ENCODE measurements at regions not wholly inside any gene's neighbourhood (a gene's known extent, or its start where the extent isn't known, plus 50 kb on each side); places are given as distances from the start of the nearest gene placed in this dataset.

- no peak for DNase-seq (ENCODE audit: low read depth)
- no peak for TF ChIP-seq CTCF (conservative IDR thresholded peaks at IDR 0.05; ENCODE audit: control insufficient read depth, insufficient read depth, low read depth, low read length)
- no peak overlapping the region for H3K4me3 ChIP-seq (ENCODE audit: control insufficient read depth, low read depth, low read length)
Measured at GRCh38 chr11:80837051-80837450, 1396.2 kb upstream of the TENM4 start.

GRCh38 chr11:80831374-80831773, 1390.5 kb upstream of the TENM4 start:
- no peak overlapping the region for H3K4me3 ChIP-seq (ENCODE audit: control insufficient read depth, low read depth, low read length)
- no peak for DNase-seq (ENCODE audit: low read depth)
- TF ChIP-seq CTCF (conservative IDR thresholded peaks at IDR 0.05; ENCODE audit: control insufficient read depth, insufficient read depth, low read depth, low read length): no peak

GRCh38 chr11:80827781-80828180, 1387.0 kb upstream of the TENM4 start:
- no peak for TF ChIP-seq CTCF (conservative IDR thresholded peaks at IDR 0.05; ENCODE audit: control insufficient read depth, insufficient read depth, low read depth, low read length)
- H3K4me3 ChIP-seq (ENCODE audit: control insufficient read depth, low read depth, low read length): no peak overlapping the region
- DNase-seq (ENCODE audit: low read depth): no peak

- H3K4me3 ChIP-seq (ENCODE audit: control insufficient read depth, low read depth, low read length): no peak overlapping the region
- DNase-seq (ENCODE audit: low read depth): no peak
- TF ChIP-seq CTCF (conservative IDR thresholded peaks at IDR 0.05; ENCODE audit: control insufficient read depth, insufficient read depth, low read depth, low read length): no peak
Measured at GRCh38 chr11:80826808-80827207, 1386.0 kb upstream of the TENM4 start.

GRCh38 chr11:80822308-80822707, 1381.5 kb upstream of the TENM4 start:
- TF ChIP-seq CTCF (conservative IDR thresholded peaks at IDR 0.05; ENCODE audit: control insufficient read depth, insufficient read depth, low read depth, low read length): no peak
- no peak for DNase-seq (ENCODE audit: low read depth)
- no peak overlapping the region for H3K4me3 ChIP-seq (ENCODE audit: control insufficient read depth, low read depth, low read length)

GRCh38 chr11:80819271-80819670, 1378.4 kb upstream of the TENM4 start:
- no peak for DNase-seq (ENCODE audit: low read depth)

More at GRCh38 chr11:80819271-80819670, 1378.4 kb upstream of the TENM4 start:
- H3K4me3 ChIP-seq (ENCODE audit: control insufficient read depth, low read depth, low read length): no peak overlapping the region
- TF ChIP-seq CTCF (conservative IDR thresholded peaks at IDR 0.05; ENCODE audit: control insufficient read depth, insufficient read depth, low read depth, low read length): no peak

Measured in fibroblast of mammary gland (primary cell).